GM12874 (cell line): ENCODE measurements at regions not wholly inside any gene's neighbourhood (a gene's known extent, or its start where the extent isn't known, plus 50 kb on each side); places are given as distances from the start of the nearest gene placed in this dataset.

ENCODE experiments used
- TF ChIP-seq, protein P1 (sequence below): IDR thresholded peaks from 2 replicates; pipeline ENCODE4 v1.5.1; 2011; ENCODE audit warnings: low read depth, mild to moderate bottlenecking, control low read depth, low read length, moderate library complexity; ENCODE audit not compliant: insufficient read depth

- TF ChIP-seq, protein P1, sequence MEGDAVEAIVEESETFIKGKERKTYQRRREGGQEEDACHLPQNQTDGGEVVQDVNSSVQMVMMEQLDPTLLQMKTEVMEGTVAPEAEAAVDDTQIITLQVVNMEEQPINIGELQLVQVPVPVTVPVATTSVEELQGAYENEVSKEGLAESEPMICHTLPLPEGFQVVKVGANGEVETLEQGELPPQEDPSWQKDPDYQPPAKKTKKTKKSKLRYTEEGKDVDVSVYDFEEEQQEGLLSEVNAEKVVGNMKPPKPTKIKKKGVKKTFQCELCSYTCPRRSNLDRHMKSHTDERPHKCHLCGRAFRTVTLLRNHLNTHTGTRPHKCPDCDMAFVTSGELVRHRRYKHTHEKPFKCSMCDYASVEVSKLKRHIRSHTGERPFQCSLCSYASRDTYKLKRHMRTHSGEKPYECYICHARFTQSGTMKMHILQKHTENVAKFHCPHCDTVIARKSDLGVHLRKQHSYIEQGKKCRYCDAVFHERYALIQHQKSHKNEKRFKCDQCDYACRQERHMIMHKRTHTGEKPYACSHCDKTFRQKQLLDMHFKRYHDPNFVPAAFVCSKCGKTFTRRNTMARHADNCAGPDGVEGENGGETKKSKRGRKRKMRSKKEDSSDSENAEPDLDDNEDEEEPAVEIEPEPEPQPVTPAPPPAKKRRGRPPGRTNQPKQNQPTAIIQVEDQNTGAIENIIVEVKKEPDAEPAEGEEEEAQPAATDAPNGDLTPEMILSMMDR: no peak
Measured at GRCh38 chr13:40469581-40470310, 196.7 kb downstream of the FOXO1 start.

DNA sequence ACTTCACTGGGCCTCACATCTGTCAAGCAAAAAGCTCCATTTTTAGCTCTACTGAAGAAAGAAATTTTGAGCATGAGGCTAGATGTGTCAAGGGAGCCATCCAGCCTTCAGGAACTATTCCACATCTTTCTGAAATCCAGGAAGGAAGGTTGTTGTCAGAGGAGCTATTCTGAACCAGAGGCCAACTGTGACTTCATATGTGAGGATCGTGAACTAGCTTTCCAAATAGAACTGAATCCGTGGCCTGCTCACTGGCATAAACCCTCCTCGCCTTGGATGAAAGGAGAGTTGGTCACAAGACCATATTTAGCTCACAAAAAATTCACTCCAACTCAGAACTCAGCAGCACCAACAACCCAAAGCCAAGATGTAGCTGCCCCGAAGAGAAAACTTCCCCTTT is 195.8 kb downstream of the FOXO1 start:
- TF ChIP-seq, protein P1: no peak

DNA sequence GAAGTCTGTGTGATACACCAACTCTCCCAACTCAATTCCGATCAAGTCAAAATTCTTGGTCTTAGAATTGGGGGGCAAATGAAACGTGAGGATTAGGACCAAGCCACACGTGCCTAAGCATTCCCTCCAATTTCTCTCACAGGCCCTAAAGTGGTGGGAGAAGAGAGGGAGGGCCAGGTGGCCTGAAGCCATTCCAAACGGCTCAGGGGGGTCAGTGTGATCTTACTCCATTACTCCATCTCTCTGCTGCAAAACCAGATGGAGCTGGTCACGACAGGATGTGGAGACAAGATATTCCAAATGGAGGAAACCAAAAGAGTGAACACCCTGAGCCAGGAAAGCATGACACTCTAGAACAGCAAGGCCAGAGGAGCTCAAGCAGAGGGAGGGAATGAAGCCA is 195.4 kb downstream of the FOXO1 start:
- TF ChIP-seq, protein P1: no peak

DNA sequence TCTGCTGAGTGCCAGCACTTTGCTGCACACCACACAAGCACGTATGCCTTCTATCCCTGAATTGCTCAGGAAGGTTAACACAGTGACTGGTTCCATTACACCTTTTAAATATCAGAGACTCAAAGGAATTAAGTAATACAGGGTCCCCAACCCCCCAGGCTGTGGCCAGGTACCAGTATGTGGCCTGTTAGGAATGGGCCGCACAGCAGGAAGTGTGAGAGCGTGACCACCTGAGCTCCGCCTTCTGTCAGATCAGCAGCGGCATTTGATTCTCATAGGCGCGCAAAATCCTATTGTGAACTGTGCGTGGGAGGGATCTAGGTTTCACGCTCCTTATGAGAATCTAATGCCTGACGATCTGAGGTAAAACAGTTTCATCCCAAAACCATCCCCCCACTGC is 194.5 kb downstream of the FOXO1 start:
- TF ChIP-seq, protein P1: no peak

DNA sequence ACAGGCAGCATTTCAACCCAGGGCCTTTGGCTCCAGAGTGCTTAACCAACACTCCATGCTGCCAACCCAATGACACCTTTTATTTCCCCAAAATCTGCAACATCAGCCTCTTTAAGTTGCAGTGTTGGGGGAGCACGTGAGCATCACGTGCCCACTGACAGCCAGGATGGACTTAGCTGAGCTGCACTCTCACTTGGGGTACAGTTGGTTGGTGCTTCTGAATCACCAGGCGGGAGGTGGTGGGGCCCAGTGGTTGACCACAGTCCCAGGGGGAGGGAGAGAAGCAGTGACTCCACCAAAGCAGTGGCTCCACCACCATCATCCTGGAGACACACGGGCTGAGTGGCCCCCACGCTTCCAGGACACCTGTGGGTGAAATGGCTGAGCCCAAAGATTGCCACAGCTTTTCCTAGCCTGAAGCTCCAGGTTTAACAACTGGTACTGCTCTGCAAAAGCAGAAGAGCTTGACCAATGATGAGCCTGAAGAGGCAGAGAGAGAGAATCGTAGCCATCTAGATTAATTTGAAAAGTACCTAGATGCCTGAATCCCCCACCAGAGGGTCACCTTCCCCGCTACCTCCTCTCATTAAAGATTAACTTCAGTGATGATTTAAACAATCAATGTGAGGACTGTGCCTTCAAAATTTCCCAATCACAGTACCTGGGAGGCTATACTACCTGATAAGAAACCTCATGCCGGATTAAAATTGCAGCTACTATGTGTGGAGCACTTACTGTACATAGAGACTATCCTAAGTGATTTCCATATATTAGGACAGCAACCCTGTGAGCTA is 193.8 kb downstream of the FOXO1 start:
- TF ChIP-seq, protein P1: no peak

- TF ChIP-seq, protein P1: no peak
Measured at GRCh38 chr13:40475617-40476016, 190.8 kb downstream of the FOXO1 start.

DNA sequence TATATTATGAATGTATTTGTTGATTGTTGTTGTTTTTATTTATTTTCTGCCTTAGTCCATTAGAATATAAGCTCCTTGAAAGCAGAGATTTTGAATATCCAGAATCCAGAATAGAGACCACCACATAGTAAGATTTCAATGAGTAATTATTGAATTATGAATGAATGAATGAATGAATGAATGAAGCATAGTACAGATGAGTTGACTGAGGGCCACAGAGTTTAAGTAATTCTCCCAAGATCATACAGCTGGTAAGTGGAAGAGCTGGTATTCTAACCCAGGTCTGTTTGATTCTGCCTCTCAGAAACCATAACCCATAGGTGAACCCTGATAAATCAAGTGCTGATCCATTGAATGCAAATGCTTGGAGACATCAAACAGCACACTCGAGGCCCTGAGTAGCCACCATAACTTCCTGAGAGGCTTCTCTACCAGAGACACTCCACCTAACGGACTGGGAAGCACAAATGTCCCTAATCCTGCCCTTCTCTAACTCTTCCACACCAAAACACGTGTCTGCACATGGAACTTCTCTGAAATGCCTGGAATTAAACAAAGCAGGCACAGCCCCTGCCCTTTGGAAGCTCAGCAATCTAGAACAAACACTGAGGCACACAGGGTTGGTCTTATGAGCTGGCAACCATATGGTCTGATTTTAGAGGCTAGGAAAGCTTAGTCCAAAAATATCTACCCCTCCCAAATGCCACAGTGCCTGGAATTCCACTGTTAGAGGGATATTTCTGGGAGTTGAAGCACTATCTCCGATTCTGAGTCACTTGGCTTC is 190.1 kb downstream of the FOXO1 start:
- TF ChIP-seq, protein P1: no peak
